HG03135 (cell line): ENCODE measurements at regions not wholly inside any gene's neighbourhood (a gene's known extent, or its start where the extent isn't known, plus 50 kb on each side); places are given as distances from the start of the nearest gene placed in this dataset.

Experiments
- ATAC-seq: cut with Tn5 transposase; IDR thresholded peaks from one replicate; pipeline ENCODE4 v1.9.1; 2021; ENCODE audit warnings: mild to moderate bottlenecking, moderate library complexity; ENCODE audit not compliant: unreplicated experiment

GRCh38 chr22:48711031-48711431, 1116.6 kb downstream of the BRD1 start:
- ATAC-seq = no peak

- ATAC-seq = no peak
Measured at GRCh38 chr22:48710410-48710809, 1117.3 kb downstream of the BRD1 start.

GRCh38 chr22:48709976-48710375, 1117.7 kb downstream of the BRD1 start:
- ATAC-seq = no peak

GRCh38 chr22:48709453-48709852, 1118.2 kb downstream of the BRD1 start:
- ATAC-seq = no peak

GRCh38 chr22:48708558-48709245, 1119.0 kb downstream of the BRD1 start:
- ATAC-seq = no peak

GRCh38 chr22:48707763-48708557, 1119.7 kb downstream of the BRD1 start:
- ATAC-seq = no peak

- ATAC-seq = no peak
Measured at GRCh38 chr22:48706934-48707762, 1120.5 kb downstream of the BRD1 start.

GRCh38 chr22:48705917-48706605, 1121.6 kb downstream of the BRD1 start:
- no peak for ATAC-seq

- no peak for ATAC-seq
Measured at GRCh38 chr22:48705159-48705916, 1122.3 kb downstream of the BRD1 start.

- ATAC-seq = no peak
Measured at GRCh38 chr22:48704335-48704734, 1123.3 kb downstream of the BRD1 start.

GRCh38 chr22:48703265-48703941, 1124.3 kb downstream of the BRD1 start:
- ATAC-seq = no peak

- no peak for ATAC-seq
Measured at GRCh38 chr22:48702573-48703264, 1125.0 kb downstream of the BRD1 start.

GRCh38 chr22:48701296-48702030, 1126.2 kb downstream of the BRD1 start:
- no peak for ATAC-seq

GRCh38 chr22:48700566-48701295, 1126.9 kb downstream of the BRD1 start:
- ATAC-seq = no peak

GRCh38 chr22:48700180-48700565, 1127.5 kb downstream of the BRD1 start:
- ATAC-seq = no peak

GRCh38 chr22:48699511-48699910, 1128.2 kb downstream of the BRD1 start:
- no peak for ATAC-seq

- ATAC-seq = no peak
Measured at GRCh38 chr22:48698618-48699017, 1129.1 kb downstream of the BRD1 start.
